SK-N-SH treated with all-trans-retinoic acid at 6 μM for 48 hours (cell line): ENCODE measurements at regions not wholly inside any gene's neighbourhood (a gene's known extent, or its start where the extent isn't known, plus 50 kb on each side); places are given as distances from the start of the nearest gene placed in this dataset.

Source experiments
- ATAC-seq: fragments of 200-7000 bp; cut with Tn5 transposase; 3 replicates; pipeline ENCODE4 v1.9.1; 2020; ENCODE audit warnings: mild to moderate bottlenecking, moderate library complexity
- CREB5 ChIP-seq: fragments of 250-450 bp; sonication (Bioruptor Pico); IDR thresholded peaks from 2 replicates; pipeline ENCODE4 v1.5.1; 2020; ENCODE audit warnings: low read depth, mild to moderate bottlenecking, moderate library complexity
- CSDC2 ChIP-seq: fragments of 250-450 bp; sonication (Bioruptor Pico); IDR thresholded peaks from 2 replicates; pipeline ENCODE4 v1.5.0; 2020; ENCODE audit warnings: mild to moderate bottlenecking, moderate library complexity
- CSRNP3 ChIP-seq: fragments of 250-450 bp; sonication (Bioruptor Pico); IDR thresholded peaks from 2 replicates; pipeline ENCODE4 v1.5.1; 2021; ENCODE audit warnings: mild to moderate bottlenecking, moderate library complexity
- GLIS3 ChIP-seq: fragments of 250-450 bp; sonication (Bioruptor Pico); IDR thresholded peaks from 2 replicates; pipeline ENCODE4 v1.5.0; 2020; ENCODE audit warnings: mild to moderate bottlenecking, moderate library complexity
- ISL1 ChIP-seq: fragments of 250-450 bp; sonication (Bioruptor Pico); IDR thresholded peaks from 2 replicates; pipeline ENCODE4 v2.1.2; 2022; ENCODE audit warnings: mild to moderate bottlenecking, moderate library complexity
- OSR1 ChIP-seq: fragments of 250-450 bp; sonication (Bioruptor Pico); IDR thresholded peaks from 2 replicates; pipeline ENCODE4 v1.8.0; 2022; ENCODE audit warnings: moderate library complexity, mild to moderate bottlenecking, inconsistent platforms
- PATZ1 ChIP-seq: fragments of 250-450 bp; sonication (Bioruptor Pico); IDR thresholded peaks from 2 replicates; pipeline ENCODE4 v1.8.0; 2020; ENCODE audit warnings: mild to moderate bottlenecking, moderate library complexity, borderline replicate concordance
- POU6F1 ChIP-seq: fragments of 250-450 bp; sonication (Bioruptor Pico); IDR thresholded peaks from 2 replicates; pipeline ENCODE4 v1.8.0; 2021; ENCODE audit warnings: low read depth, mild to moderate bottlenecking, moderate library complexity, borderline replicate concordance
- PPARA ChIP-seq: fragments of 250-450 bp; sonication (Bioruptor Pico); IDR thresholded peaks from 2 replicates; pipeline ENCODE4 v1.5.0; 2020; ENCODE audit warnings: mild to moderate bottlenecking, borderline replicate concordance
- RARB ChIP-seq: fragments of 250-450 bp; sonication (Bioruptor Pico); IDR thresholded peaks from 2 replicates; pipeline ENCODE4 v1.8.0; 2021; ENCODE audit warnings: mild to moderate bottlenecking, moderate library complexity
- SNAI2 ChIP-seq: fragments of 250-450 bp; sonication (Bioruptor Pico); IDR thresholded peaks from 2 replicates; pipeline ENCODE4 v1.5.0; 2020; ENCODE audit warnings: mild to moderate bottlenecking, moderate library complexity
- TCF4 ChIP-seq: fragments of 250-450 bp; sonication (Bioruptor Pico); IDR thresholded peaks from 2 replicates; pipeline ENCODE4 v1.8.0; 2021; ENCODE audit warnings: mild to moderate bottlenecking, moderate library complexity, borderline replicate concordance
- TOX ChIP-seq: fragments of 250-450 bp; sonication (Bioruptor Pico); IDR thresholded peaks from 2 replicates; pipeline ENCODE4 v1.8.0; 2021; ENCODE audit warnings: mild to moderate bottlenecking, moderate library complexity, borderline replicate concordance
- TSHZ2 ChIP-seq: fragments of 250-450 bp; sonication (Bioruptor Pico); IDR thresholded peaks from 2 replicates; pipeline ENCODE4 v1.5.0; 2020; ENCODE audit warnings: mild to moderate bottlenecking, moderate library complexity
- ZC3H10 ChIP-seq: fragments of 250-450 bp; sonication (Bioruptor Pico); IDR thresholded peaks from 2 replicates; pipeline ENCODE4 v1.5.1; 2021; ENCODE audit warnings: mild to moderate bottlenecking, moderate library complexity
- ZFP3 ChIP-seq: fragments of 250-450 bp; sonication (Bioruptor Pico); IDR thresholded peaks from 2 replicates; pipeline ENCODE4 v1.5.0; 2020; ENCODE audit warnings: mild to moderate bottlenecking, moderate library complexity
- ZNF565 ChIP-seq: fragments of 450-650 bp; formaldehyde crosslinking; conservative IDR thresholded peaks from 2 replicates; pipeline ENCODE4 v1.5.0; 2020; ENCODE audit warnings: low read depth, mild to moderate bottlenecking, moderate library complexity
- ZNF70 ChIP-seq: fragments of 450-650 bp; formaldehyde crosslinking; IDR thresholded peaks from 2 replicates; pipeline ENCODE4 v1.5.0; 2020; ENCODE audit warnings: mild to moderate bottlenecking, moderate library complexity

- TF ChIP-seq POU6F1 (CRISPR knock-in tag) = no peak
Measured at GRCh38 chr4:23169608-23170311, 477.0 kb downstream of the GBA3 start (continued).

GRCh38 chr4:23166919-23167318, 474.2 kb downstream of the GBA3 start:
- TF ChIP-seq TSHZ2 (CRISPR knock-in tag) = no peak
- no peak for TF ChIP-seq ZNF70
- TF ChIP-seq POU6F1 (CRISPR knock-in tag) = no peak
- no peak for TF ChIP-seq PATZ1 (CRISPR knock-in tag)
- TF ChIP-seq OSR1 (CRISPR knock-in tag) = no peak
- no peak for TF ChIP-seq ISL1
- TF ChIP-seq TCF4 (CRISPR knock-in tag) = no peak
- no peak for TF ChIP-seq PPARA
- TF ChIP-seq CSDC2 (CRISPR knock-in tag) = no peak
- TF ChIP-seq ZNF565 (CRISPR knock-in tag) = no peak
- TF ChIP-seq TOX (CRISPR knock-in tag) = no peak
- TF ChIP-seq GLIS3 (CRISPR knock-in tag) = no peak
- no peak for ATAC-seq

GRCh38 chr4:23166407-23166806, 473.7 kb downstream of the GBA3 start:
- no peak for ATAC-seq
- TF ChIP-seq ZFP3 (CRISPR knock-in tag) (no peak), OSR1 (CRISPR knock-in tag) (no peak), ZC3H10 (CRISPR knock-in tag) (no peak), GLIS3 (CRISPR knock-in tag) (no peak)

GRCh38 chr4:23165669-23166068, 472.9 kb downstream of the GBA3 start:
- TF ChIP-seq CREB5 (CRISPR knock-in tag) (no peak), ISL1 (no peak), TOX (CRISPR knock-in tag) (no peak), PATZ1 (CRISPR knock-in tag) (no peak), ZC3H10 (CRISPR knock-in tag) (no peak), CSRNP3 (CRISPR knock-in tag) (no peak), RARB (no peak), SNAI2 (CRISPR knock-in tag) (no peak), PPARA (no peak), CSDC2 (CRISPR knock-in tag) (no peak), POU6F1 (CRISPR knock-in tag) (no peak)
- no peak for ATAC-seq
